PC-3 (cell line): ENCODE measurements at regions not wholly inside any gene's neighbourhood (a gene's known extent, or its start where the extent isn't known, plus 50 kb on each side); places are given as distances from the start of the nearest gene placed in this dataset.
"Not testable (repeated sequence)": the region's sequence is repeated elsewhere in the genome, so short reads cannot be mapped to it uniquely, and the experiment has no call there.

Source experiments
- ATAC-seq: fragments of 200-7000 bp; cut with Tn5 transposase; 2 replicates; pipeline ENCODE4 v1.9.1; 2020; ENCODE audit warnings: mild to moderate bottlenecking, moderate library complexity
- BruUV-seq: library from RNA; stranded (reverse); fragments of 400-500 nt; replicated peaks from 2 replicates; lab custom pipeline; 2021; lab: Mats Ljungman, UMichigan
- CTCF ChIA-PET: fragments of 300-600 bp; sonication (Branson Sonifier 250); formaldehyde crosslinking; loops from one replicate; lab custom pipeline; 2022; ENCODE audit warnings: antibody characterized with exemption; lab: Charles Lee
- POLR2A ChIA-PET: fragments of 300-600 bp; sonication (Branson Sonifier 250); formaldehyde crosslinking; loops from one replicate; lab custom pipeline; 2022; ENCODE audit warnings: antibody characterized with exemption; ENCODE audit not compliant: unreplicated experiment; lab: Charles Lee
- DNase-seq: peaks from one replicate; pipeline ENCODE4 v3.0.0-alpha.2; 2015
- H2AFZ ChIP-seq: fragments of 300-600 bp; sonication (generic); 2 replicates; pipeline ENCODE4 v1.6.0; 2016; ENCODE audit warnings: antibody characterized with exemption, low read length
- H3F3A ChIP-seq: fragments of 300-600 bp; sonication (generic); one replicate; pipeline ENCODE4 v1.6.0; 2017; ENCODE audit warnings: antibody characterized with exemption, low read length, control low read depth, mild to moderate bottlenecking; ENCODE audit not compliant: unreplicated experiment
- H3K27ac ChIP-seq: fragments of 300-600 bp; sonication (generic); 2 replicates; pipeline ENCODE4 v1.5.1; 2016; ENCODE audit warnings: mild to moderate bottlenecking, low read length
- H3K27me3 ChIP-seq: fragments of 300-600 bp; sonication (generic); 2 replicates; pipeline ENCODE4 v1.6.1; 2016; ENCODE audit warnings: low read length, mixed read lengths
- H3K36me3 ChIP-seq: fragments of 300-600 bp; sonication (generic); 2 replicates; pipeline ENCODE4 v1.6.1; 2016; ENCODE audit warnings: low read depth, mixed run types, low read length, mixed read lengths
- H3K4me1 ChIP-seq: fragments of 300-600 bp; sonication (generic); 2 replicates; pipeline ENCODE4 v1.5.1; 2016; ENCODE audit warnings: low read length; ENCODE audit not compliant: insufficient read depth
- H3K4me2 ChIP-seq: fragments of 300-600 bp; sonication (generic); 2 replicates; pipeline ENCODE4 v1.6.0; 2016; ENCODE audit warnings: low read length
- H3K4me3 ChIP-seq: fragments of 300-600 bp; sonication (generic); 2 replicates; pipeline ENCODE4 v1.5.1; 2016; ENCODE audit warnings: mild to moderate bottlenecking, low read length, mixed read lengths
- H3K79me2 ChIP-seq: fragments of 300-600 bp; sonication (generic); 2 replicates; pipeline ENCODE4 v1.6.1; 2017; ENCODE audit warnings: low read length, mixed read lengths
- H3K9ac ChIP-seq: fragments of 300-600 bp; sonication (generic); 2 replicates; pipeline ENCODE4 v1.6.0; 2016; ENCODE audit warnings: mild to moderate bottlenecking, low read length
- H3K9me2 ChIP-seq: fragments of 300-600 bp; sonication (generic); replicated peaks from 2 replicates; pipeline ENCODE4 v1.6.1; 2016; ENCODE audit warnings: mixed run types, low read length, mixed read lengths
- H3K9me3 ChIP-seq: fragments of 300-600 bp; sonication (generic); 2 replicates; pipeline ENCODE4 v1.6.1; 2016; ENCODE audit warnings: low read length, mixed read lengths
- H4K20me1 ChIP-seq: fragments of 300-600 bp; sonication (generic); 2 replicates; pipeline ENCODE4 v1.6.1; 2016; ENCODE audit warnings: low read length, mixed read lengths
- CTCF ChIP-seq: fragments of 300-600 bp; sonication (generic); conservative IDR thresholded peaks from 2 replicates; pipeline ENCODE4 v1.5.1; 2017; ENCODE audit warnings: antibody characterized with exemption, low read depth, mild to moderate bottlenecking, low read length
- EZH2 ChIP-seq: fragments of 300-600 bp; sonication (generic); IDR thresholded peaks from one replicate; pipeline ENCODE4 v1.6.1; 2017; ENCODE audit warnings: antibody characterized with exemption, mild to moderate bottlenecking, low read length; ENCODE audit not compliant: unreplicated experiment
- EZH2phosphoT487 ChIP-seq: fragments of 300-600 bp; sonication (generic); IDR thresholded peaks from 2 replicates; pipeline ENCODE4 v1.6.1; 2018; ENCODE audit warnings: mild to moderate bottlenecking, antibody characterized with exemption, low read length, borderline replicate concordance
- intact Hi-C: fragments of 100-400 bp; cut with micrococcal nuclease; formaldehyde crosslinking; loops from 2 replicates; pipeline ENCODE4 v1.9.0; 2023

GRCh38 chr2:67165523-67165990 lies 231.6 kb upstream of the ETAA1 start:
- Histone ChIP-seq H3K9ac (no peak overlapping the region), H3K79me2 (no peaks in the 10 kb centered on the region), H3K4me1 (peaks cover 10% of the 10 kb centered on the region), H4K20me1 (no peaks in the 10 kb centered on the region), H3F3A (no peaks in the 10 kb centered on the region), H3K4me2 (no peak overlapping the region), H3K9me3 (no peaks in the 10 kb centered on the region), H3K27ac (no peak overlapping the region), H2AFZ (no peak overlapping the region), H3K9me2 (no peaks in the 10 kb centered on the region), H3K4me3 (no peak overlapping the region), H3K36me3 (no peaks in the 10 kb centered on the region), H3K27me3 (no peaks in the 10 kb centered on the region)
- CTCF ChIA-PET: no interaction called here
- intact Hi-C loops: no loop called here
- no TSS peak for BruUV-seq
- no peak for TF ChIP-seq EZH2phosphoT487
- TF ChIP-seq EZH2: no peak
- no peak for TF ChIP-seq CTCF
- POLR2A ChIA-PET: no interaction called here
- DNase-seq (no peak), ATAC-seq (no peak)

GRCh38 chr2:67166511-67166910 lies 230.6 kb upstream of the ETAA1 start:
- H3K4me3 ChIP-seq, H3K36me3 ChIP-seq, POLR2A ChIA-PET, H2AFZ ChIP-seq, intact Hi-C loops, H4K20me1 ChIP-seq, H3K79me2 ChIP-seq, BruUV-seq, H3K4me2 ChIP-seq, H3K27ac ChIP-seq, H3F3A ChIP-seq, CTCF ChIA-PET, H3K9me3 ChIP-seq, H3K9me2 ChIP-seq, H3K27me3 ChIP-seq, H3K9ac ChIP-seq, DNase-seq, ATAC-seq: not testable (repeated sequence)
- peaks cover 10% of the 10 kb centered on the region for H3K4me1 ChIP-seq

GRCh38 chr2:67169417-67170140 lies 227.6 kb upstream of the ETAA1 start:
- Histone ChIP-seq H4K20me1 (no peaks in the 10 kb centered on the region), H3K36me3 (no peaks in the 10 kb centered on the region), H3K79me2 (no peaks in the 10 kb centered on the region), H3K4me3 (no peak overlapping the region), H3K9ac (no peak overlapping the region), H3K27me3 (no peaks in the 10 kb centered on the region), H2AFZ (no peak overlapping the region), H3K4me1 (peaks cover 10% of the 10 kb centered on the region), H3K27ac (no peak overlapping the region), H3F3A (no peaks in the 10 kb centered on the region), H3K9me2 (no peaks in the 10 kb centered on the region), H3K9me3 (no peaks in the 10 kb centered on the region), H3K4me2 (peak overlapping the region; percentile 11; the same call in 1 of the 2 replicates)
- BruUV-seq: no TSS peak
- peak; percentile 42; the same call in 1 of the 2 replicates for ATAC-seq
- no peak for TF ChIP-seq CTCF
- TF ChIP-seq EZH2: no peak
- no peak for TF ChIP-seq EZH2phosphoT487
- CTCF ChIA-PET: no interaction called here
- POLR2A ChIA-PET: no interaction called here
- intact Hi-C loops: no loop called here
- DNase-seq: peak; percentile 58
